NCI-H82 treated with DMSO at 0.1 percent for 48 hours (cell line): ENCODE measurements at regions not wholly inside any gene's neighbourhood (a gene's known extent, or its start where the extent isn't known, plus 50 kb on each side); places are given as distances from the start of the nearest gene placed in this dataset.

Experiments used
- DNase-seq: peaks from one replicate; lab custom pipeline; 2025; ENCODE audit not compliant: unreplicated experiment; lab: John Stamatoyannopoulos, UW

GRCh38 chr5:168042284-168043068 is 249.0 kb upstream of the WWC1 start:
- DNase-seq, result no peak

- DNase-seq, result no peak
Measured at GRCh38 chr5:168046163-168046562, 245.3 kb upstream of the WWC1 start.

- DNase-seq, result peak; percentile 53
Measured at GRCh38 chr5:168047043-168047668, 244.3 kb upstream of the WWC1 start.

GRCh38 chr5:168047669-168048111 is 243.8 kb upstream of the WWC1 start:
- DNase-seq, result no peak

GRCh38 chr5:168048486-168048885 is 243.0 kb upstream of the WWC1 start:
- DNase-seq, result no peak

GRCh38 chr5:168052686-168053085 is 238.8 kb upstream of the WWC1 start:
- no peak for DNase-seq

- DNase-seq, result no peak
Measured at GRCh38 chr5:168054091-168054490, 237.4 kb upstream of the WWC1 start.

GRCh38 chr5:168055141-168055683 is 236.2 kb upstream of the WWC1 start:
- DNase-seq, result no peak

- DNase-seq, result no peak
Measured at GRCh38 chr5:168055961-168056360, 235.5 kb upstream of the WWC1 start.

GRCh38 chr5:168056499-168057182 is 234.8 kb upstream of the WWC1 start:
- no peak for DNase-seq

- no peak for DNase-seq
Measured at GRCh38 chr5:168057905-168058304, 233.5 kb upstream of the WWC1 start.

- DNase-seq, result no peak
Measured at GRCh38 chr5:168059131-168059530, 232.3 kb upstream of the WWC1 start.

GRCh38 chr5:168062239-168062638 is 229.2 kb upstream of the WWC1 start:
- no peak for DNase-seq

GRCh38 chr5:168064457-168064856 is 227.0 kb upstream of the WWC1 start:
- no peak for DNase-seq

GRCh38 chr5:168064933-168065622 is 226.4 kb upstream of the WWC1 start:
- no peak for DNase-seq

- peak; percentile 51 for DNase-seq
Measured at GRCh38 chr5:168066536-168067208, 224.8 kb upstream of the WWC1 start.

- DNase-seq, result no peak
Measured at GRCh38 chr5:168070761-168071160, 220.7 kb upstream of the WWC1 start.

- no peak for DNase-seq
Measured at GRCh38 chr5:168072665-168073064, 218.8 kb upstream of the WWC1 start.

- no peak for DNase-seq
Measured at GRCh38 chr5:168073311-168073710, 218.1 kb upstream of the WWC1 start.

GRCh38 chr5:168073991-168074800 is 217.2 kb upstream of the WWC1 start:
- no peak for DNase-seq
